SK-N-SH treated with all-trans-retinoic acid at 6 μM for 48 hours (cell line): ENCODE measurements at regions not wholly inside any gene's neighbourhood (a gene's known extent, or its start where the extent isn't known, plus 50 kb on each side); places are given as distances from the start of the nearest gene placed in this dataset.

Experiments used
- ATAC-seq: fragments of 200-7000 bp; cut with Tn5 transposase; 3 replicates; pipeline ENCODE4 v1.9.1; 2020; ENCODE audit warnings: mild to moderate bottlenecking, moderate library complexity
- BACH2 ChIP-seq: fragments of 250-450 bp; sonication (Bioruptor Pico); IDR thresholded peaks from 2 replicates; pipeline ENCODE4 v1.9.0; 2021; ENCODE audit warnings: mild to moderate bottlenecking, borderline replicate concordance
- CSDC2 ChIP-seq: fragments of 250-450 bp; sonication (Bioruptor Pico); IDR thresholded peaks from 2 replicates; pipeline ENCODE4 v1.5.0; 2020; ENCODE audit warnings: mild to moderate bottlenecking, moderate library complexity
- GLIS3 ChIP-seq: fragments of 250-450 bp; sonication (Bioruptor Pico); IDR thresholded peaks from 2 replicates; pipeline ENCODE4 v1.5.0; 2020; ENCODE audit warnings: mild to moderate bottlenecking, moderate library complexity
- ISL1 ChIP-seq: fragments of 250-450 bp; sonication (Bioruptor Pico); IDR thresholded peaks from 2 replicates; pipeline ENCODE4 v2.1.2; 2022; ENCODE audit warnings: mild to moderate bottlenecking, moderate library complexity
- PATZ1 ChIP-seq: fragments of 250-450 bp; sonication (Bioruptor Pico); IDR thresholded peaks from 2 replicates; pipeline ENCODE4 v1.8.0; 2020; ENCODE audit warnings: mild to moderate bottlenecking, moderate library complexity, borderline replicate concordance
- POU6F1 ChIP-seq: fragments of 250-450 bp; sonication (Bioruptor Pico); IDR thresholded peaks from 2 replicates; pipeline ENCODE4 v1.8.0; 2021; ENCODE audit warnings: low read depth, mild to moderate bottlenecking, moderate library complexity, borderline replicate concordance
- PPARA ChIP-seq: fragments of 250-450 bp; sonication (Bioruptor Pico); IDR thresholded peaks from 2 replicates; pipeline ENCODE4 v1.5.0; 2020; ENCODE audit warnings: mild to moderate bottlenecking, borderline replicate concordance
- SNAI2 ChIP-seq: fragments of 250-450 bp; sonication (Bioruptor Pico); IDR thresholded peaks from 2 replicates; pipeline ENCODE4 v1.5.0; 2020; ENCODE audit warnings: mild to moderate bottlenecking, moderate library complexity
- TCF4 ChIP-seq: fragments of 250-450 bp; sonication (Bioruptor Pico); IDR thresholded peaks from 2 replicates; pipeline ENCODE4 v1.8.0; 2021; ENCODE audit warnings: mild to moderate bottlenecking, moderate library complexity, borderline replicate concordance
- TOX ChIP-seq: fragments of 250-450 bp; sonication (Bioruptor Pico); IDR thresholded peaks from 2 replicates; pipeline ENCODE4 v1.8.0; 2021; ENCODE audit warnings: mild to moderate bottlenecking, moderate library complexity, borderline replicate concordance
- TSHZ2 ChIP-seq: fragments of 250-450 bp; sonication (Bioruptor Pico); IDR thresholded peaks from 2 replicates; pipeline ENCODE4 v1.5.0; 2020; ENCODE audit warnings: mild to moderate bottlenecking, moderate library complexity
- ZC3H10 ChIP-seq: fragments of 250-450 bp; sonication (Bioruptor Pico); IDR thresholded peaks from 2 replicates; pipeline ENCODE4 v1.5.1; 2021; ENCODE audit warnings: mild to moderate bottlenecking, moderate library complexity
- ZFP3 ChIP-seq: fragments of 250-450 bp; sonication (Bioruptor Pico); IDR thresholded peaks from 2 replicates; pipeline ENCODE4 v1.5.0; 2020; ENCODE audit warnings: mild to moderate bottlenecking, moderate library complexity
- ZFP30 ChIP-seq: fragments of 450-650 bp; formaldehyde crosslinking; IDR thresholded peaks from 2 replicates; pipeline ENCODE4 v1.5.0; 2022; ENCODE audit warnings: mild to moderate bottlenecking, moderate library complexity
- ZNF70 ChIP-seq: fragments of 450-650 bp; formaldehyde crosslinking; IDR thresholded peaks from 2 replicates; pipeline ENCODE4 v1.5.0; 2020; ENCODE audit warnings: mild to moderate bottlenecking, moderate library complexity
- TF ChIP-seq, protein P1 (sequence below): fragments of 250-450 bp; sonication (Bioruptor Pico); IDR thresholded peaks from 2 replicates; pipeline ENCODE4 v1.5.1; 2021; ENCODE audit warnings: mild to moderate bottlenecking, moderate library complexity
- TF ChIP-seq, protein P2 (sequence below): fragments of 250-450 bp; sonication (Bioruptor Pico); IDR thresholded peaks from 2 replicates; pipeline ENCODE4 v1.5.1; 2020; ENCODE audit warnings: low read depth, mild to moderate bottlenecking, moderate library complexity

- TF ChIP-seq POU6F1 (no peak), ZFP30 (CRISPR knock-in tag) (no peak), GLIS3 (CRISPR knock-in tag) (no peak)
- TF ChIP-seq, protein P1, sequence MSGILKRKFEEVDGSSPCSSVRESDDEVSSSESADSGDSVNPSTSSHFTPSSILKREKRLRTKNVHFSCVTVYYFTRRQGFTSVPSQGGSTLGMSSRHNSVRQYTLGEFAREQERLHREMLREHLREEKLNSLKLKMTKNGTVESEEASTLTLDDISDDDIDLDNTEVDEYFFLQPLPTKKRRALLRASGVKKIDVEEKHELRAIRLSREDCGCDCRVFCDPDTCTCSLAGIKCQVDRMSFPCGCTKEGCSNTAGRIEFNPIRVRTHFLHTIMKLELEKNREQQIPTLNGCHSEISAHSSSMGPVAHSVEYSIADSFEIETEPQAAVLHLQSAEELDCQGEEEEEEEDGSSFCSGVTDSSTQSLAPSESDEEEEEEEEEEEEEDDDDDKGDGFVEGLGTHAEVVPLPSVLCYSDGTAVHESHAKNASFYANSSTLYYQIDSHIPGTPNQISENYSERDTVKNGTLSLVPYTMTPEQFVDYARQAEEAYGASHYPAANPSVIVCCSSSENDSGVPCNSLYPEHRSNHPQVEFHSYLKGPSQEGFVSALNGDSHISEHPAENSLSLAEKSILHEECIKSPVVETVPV (CRISPR knock-in tag), result no peak
- TF ChIP-seq, protein P2, sequence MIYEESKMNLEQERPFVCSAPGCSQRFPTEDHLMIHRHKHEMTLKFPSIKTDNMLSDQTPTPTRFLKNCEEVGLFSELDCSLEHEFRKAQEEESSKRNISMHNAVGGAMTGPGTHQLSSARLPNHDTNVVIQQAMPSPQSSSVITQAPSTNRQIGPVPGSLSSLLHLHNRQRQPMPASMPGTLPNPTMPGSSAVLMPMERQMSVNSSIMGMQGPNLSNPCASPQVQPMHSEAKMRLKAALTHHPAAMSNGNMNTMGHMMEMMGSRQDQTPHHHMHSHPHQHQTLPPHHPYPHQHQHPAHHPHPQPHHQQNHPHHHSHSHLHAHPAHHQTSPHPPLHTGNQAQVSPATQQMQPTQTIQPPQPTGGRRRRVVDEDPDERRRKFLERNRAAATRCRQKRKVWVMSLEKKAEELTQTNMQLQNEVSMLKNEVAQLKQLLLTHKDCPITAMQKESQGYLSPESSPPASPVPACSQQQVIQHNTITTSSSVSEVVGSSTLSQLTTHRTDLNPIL (CRISPR knock-in tag), result no peak
Measured at GRCh38 chr9:28848671-28849070, 1275.4 kb upstream of the C9orf72 start (continued).

DNA sequence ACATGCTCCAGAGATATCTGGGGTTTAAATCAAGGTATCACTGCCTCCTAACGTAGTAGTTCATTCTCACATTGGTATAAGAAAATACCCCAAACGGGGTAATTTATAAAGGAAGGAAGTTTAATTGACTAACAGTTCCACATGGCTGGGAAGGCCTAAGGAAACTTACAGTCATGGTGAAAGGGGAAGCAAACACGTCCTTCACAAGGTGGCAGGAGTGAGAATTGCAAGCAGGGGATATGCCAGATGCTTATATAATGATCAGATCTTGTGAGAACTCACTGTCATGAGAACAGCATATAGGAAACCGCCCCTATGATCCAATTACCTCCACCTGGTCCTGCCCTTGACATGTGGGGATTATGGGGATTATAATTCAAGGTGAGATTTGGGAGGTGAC is 1280.2 kb upstream of the C9orf72 start:
- no peak for ATAC-seq
- TF ChIP-seq CSDC2 (CRISPR knock-in tag), result no peak
- no peak for TF ChIP-seq TOX (CRISPR knock-in tag)
- no peak for TF ChIP-seq GLIS3 (CRISPR knock-in tag)
- TF ChIP-seq BACH2 (CRISPR knock-in tag), result no peak
- no peak for TF ChIP-seq SNAI2 (CRISPR knock-in tag)
- no peak for TF ChIP-seq ISL1 (CRISPR knock-in tag)
- TF ChIP-seq ZNF70 (CRISPR knock-in tag), result no peak
- TF ChIP-seq ZC3H10 (CRISPR knock-in tag), result no peak
- TF ChIP-seq POU6F1, result no peak

DNA sequence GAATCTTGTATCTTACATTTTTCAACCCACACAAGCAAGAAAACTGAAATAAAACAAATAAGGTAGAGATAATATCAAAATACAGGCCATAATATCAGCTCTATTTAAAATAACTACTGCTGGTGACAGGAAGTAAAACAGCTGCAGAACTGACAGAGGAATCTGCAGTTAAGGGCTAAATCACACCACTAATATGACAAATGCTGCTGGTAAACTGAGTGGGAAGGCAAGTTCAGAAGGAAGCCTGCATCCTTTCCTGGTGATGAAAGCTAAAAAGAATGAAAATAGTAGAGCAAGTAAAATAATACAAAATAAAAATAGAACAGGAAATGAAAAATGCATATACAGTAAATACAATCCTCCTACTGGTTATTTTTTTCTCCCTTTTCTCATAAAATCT is 1293.7 kb upstream of the C9orf72 start:
- TF ChIP-seq PPARA (CRISPR knock-in tag) (no peak), TCF4 (peak; percentile 21; the same call in 1 of the 2 replicates)
- TF ChIP-seq, all 23 proteins: peak for 1
- peak; percentile 66 for ATAC-seq

GRCh38 chr9:28868228-28868990 is 1295.1 kb upstream of the C9orf72 start:
- TF ChIP-seq, protein P2 (CRISPR knock-in tag), result no peak
- TF ChIP-seq, protein P1 (CRISPR knock-in tag), result no peak
- ATAC-seq, result no peak

GRCh38 chr9:28882529-28882928 is 1309.2 kb upstream of the C9orf72 start:
- no peak for ATAC-seq
- no peak for TF ChIP-seq ZNF70 (CRISPR knock-in tag)
- no peak for TF ChIP-seq ZFP30 (CRISPR knock-in tag)
- no peak for TF ChIP-seq ISL1 (CRISPR knock-in tag)
- TF ChIP-seq, protein P2 (CRISPR knock-in tag), result no peak
- no peak for TF ChIP-seq BACH2 (CRISPR knock-in tag)
- no peak for TF ChIP-seq TSHZ2 (CRISPR knock-in tag)
- TF ChIP-seq ZC3H10 (CRISPR knock-in tag), result no peak
- TF ChIP-seq PATZ1 (CRISPR knock-in tag), result no peak
- no peak for TF ChIP-seq ZFP3 (CRISPR knock-in tag)
- TF ChIP-seq, all 23 proteins: peak for 0
